H1 (cell line): ENCODE measurements at regions not wholly inside any gene's neighbourhood (a gene's known extent, or its start where the extent isn't known, plus 50 kb on each side); places are given as distances from the start of the nearest gene placed in this dataset.

Experiments
- EP300 ChIP-seq, 2 experiments: IDR thresholded peaks; 1 replicate in 1 of 2; 2 replicates in 1 of 2; pipeline ENCODE4 v1.6.1; 2011 to 2012; ENCODE audit warnings: low read depth in 2 of 2, low read length in 2 of 2, mild to moderate bottlenecking in 2 of 2, borderline replicate concordance in 1 of 2, inconsistent platforms in 1 of 2, moderate library complexity in 1 of 2
- RXRA ChIP-seq: IDR thresholded peaks from 2 replicates; pipeline ENCODE4 v1.6.1; 2011; ENCODE audit warnings: low read depth, mild to moderate bottlenecking, low read length, moderate library complexity; ENCODE audit not compliant: insufficient read depth
- TF ChIP-seq, protein P1 (sequence below), 3 experiments: IDR thresholded peaks; 1 replicate in 2 of 3; 2 replicates in 1 of 3; pipeline versions ENCODE4 v1.5.1 to v1.6.1; 2011; ENCODE audit warnings: low read length in 3 of 3, mild to moderate bottlenecking in 3 of 3, inconsistent platforms in 2 of 3, low read depth in 1 of 3, moderate library complexity in 1 of 3; ENCODE audit not compliant: insufficient read depth in 1 of 3; ENCODE audit errors: control extremely low read depth in 1 of 3

- TF ChIP-seq, protein P1, sequence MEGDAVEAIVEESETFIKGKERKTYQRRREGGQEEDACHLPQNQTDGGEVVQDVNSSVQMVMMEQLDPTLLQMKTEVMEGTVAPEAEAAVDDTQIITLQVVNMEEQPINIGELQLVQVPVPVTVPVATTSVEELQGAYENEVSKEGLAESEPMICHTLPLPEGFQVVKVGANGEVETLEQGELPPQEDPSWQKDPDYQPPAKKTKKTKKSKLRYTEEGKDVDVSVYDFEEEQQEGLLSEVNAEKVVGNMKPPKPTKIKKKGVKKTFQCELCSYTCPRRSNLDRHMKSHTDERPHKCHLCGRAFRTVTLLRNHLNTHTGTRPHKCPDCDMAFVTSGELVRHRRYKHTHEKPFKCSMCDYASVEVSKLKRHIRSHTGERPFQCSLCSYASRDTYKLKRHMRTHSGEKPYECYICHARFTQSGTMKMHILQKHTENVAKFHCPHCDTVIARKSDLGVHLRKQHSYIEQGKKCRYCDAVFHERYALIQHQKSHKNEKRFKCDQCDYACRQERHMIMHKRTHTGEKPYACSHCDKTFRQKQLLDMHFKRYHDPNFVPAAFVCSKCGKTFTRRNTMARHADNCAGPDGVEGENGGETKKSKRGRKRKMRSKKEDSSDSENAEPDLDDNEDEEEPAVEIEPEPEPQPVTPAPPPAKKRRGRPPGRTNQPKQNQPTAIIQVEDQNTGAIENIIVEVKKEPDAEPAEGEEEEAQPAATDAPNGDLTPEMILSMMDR (IDR thresholded peaks at IDR 0.05; ENCODE audit: control extremely low read depth in 1 of 3, insufficient read depth in 1 of 3, low read depth in 1 of 3, low read length in 3 of 3) = no peak
- TF ChIP-seq RXRA (no peak), EP300 (IDR thresholded peaks at IDR 0.05; ENCODE audit: borderline replicate concordance in 1 of 2, low read depth in 2 of 2, low read length in 2 of 2) (no peak)
These were observed 380.0 kb downstream of the MEIS1 start for GRCh38 chr2:66814916-66815315.
